ENCODE measurements at regions not wholly inside any gene's neighbourhood (a gene's known extent, or its start where the extent isn't known, plus 50 kb on each side); places are given as distances from the start of the nearest gene placed in this dataset.

- no peak for TF ChIP-seq POLR2A (IDR thresholded peaks at IDR 0.05)
- TF ChIP-seq CTCF (IDR thresholded peaks at IDR 0.05) = no peak
Measured at GRCh38 chr7:46606761-46607160, 685.7 kb upstream of the IGFBP3 start.
